ENCODE measurements at regions not wholly inside any gene's neighbourhood (a gene's known extent, or its start where the extent isn't known, plus 50 kb on each side); places are given as distances from the start of the nearest gene placed in this dataset.

GRCh38 chr12:46884362-46884761 lies 58.6 kb upstream of the SLC38A4 start:
- Histone ChIP-seq H3K4me3 (no peak overlapping the region), H3K9me3 (no peaks in the 10 kb centered on the region), H3K9ac (ENCODE audit: low read depth in 2 of 2, low read length in 2 of 2) (no peak overlapping the region), H3K27me3 (no peaks in the 10 kb centered on the region), H3K36me3 (no peaks in the 10 kb centered on the region), H3K4me1 (no peaks in the 10 kb centered on the region), H3K27ac (no peak overlapping the region)
- intact Hi-C loops (cut with DNase I): no loop called here
- DNase-seq: no peak
- TF ChIP-seq CTCF (IDR thresholded peaks at IDR 0.05): no peak

GRCh38 chr12:46886541-46887041 lies 60.8 kb upstream of the SLC38A4 start:
- no peak for DNase-seq
- no peak overlapping the region for H3K9ac ChIP-seq (ENCODE audit: low read depth in 2 of 2, low read length in 2 of 2)
- no peaks in the 10 kb centered on the region for H3K27me3 ChIP-seq
- no peak overlapping the region for H3K27ac ChIP-seq
- no peak overlapping the region for H3K4me3 ChIP-seq
- H3K36me3 ChIP-seq: no peaks in the 10 kb centered on the region
- H3K4me1 ChIP-seq: no peaks in the 10 kb centered on the region
- no peaks in the 10 kb centered on the region for H3K9me3 ChIP-seq
- no peak for TF ChIP-seq CTCF (IDR thresholded peaks at IDR 0.05)
- intact Hi-C loops (cut with DNase I): no loop called here

GRCh38 chr12:46887870-46888269 lies 62.1 kb upstream of the SLC38A4 start:
- Histone ChIP-seq H3K9ac (ENCODE audit: low read depth in 2 of 2, low read length in 2 of 2) (no peak overlapping the region), H3K4me3 (no peak overlapping the region), H3K4me1 (no peaks in the 10 kb centered on the region), H3K27me3 (no peaks in the 10 kb centered on the region), H3K9me3 (no peaks in the 10 kb centered on the region), H3K36me3 (no peaks in the 10 kb centered on the region), H3K27ac (no peak overlapping the region)
- DNase-seq: no peak
- TF ChIP-seq CTCF (IDR thresholded peaks at IDR 0.05): no peak
- intact Hi-C loops (cut with DNase I): no loop called here

GRCh38 chr12:46888568-46888967 lies 62.8 kb upstream of the SLC38A4 start:
- no peaks in the 10 kb centered on the region for H3K36me3 ChIP-seq
- DNase-seq: no peak
- H3K9ac ChIP-seq (ENCODE audit: low read depth in 2 of 2, low read length in 2 of 2): no peak overlapping the region
- no peak overlapping the region for H3K4me3 ChIP-seq
- no peaks in the 10 kb centered on the region for H3K27me3 ChIP-seq
- no peaks in the 10 kb centered on the region for H3K9me3 ChIP-seq
- intact Hi-C loops (cut with DNase I): no loop called here
- TF ChIP-seq CTCF (IDR thresholded peaks at IDR 0.05): no peak
- H3K27ac ChIP-seq: no peak overlapping the region
- no peaks in the 10 kb centered on the region for H3K4me1 ChIP-seq

GRCh38 chr12:46891306-46891705 lies 65.5 kb upstream of the SLC38A4 start:
- H3K9me3 ChIP-seq: no peaks in the 10 kb centered on the region
- H3K27me3 ChIP-seq: no peaks in the 10 kb centered on the region
- H3K4me1 ChIP-seq: no peaks in the 10 kb centered on the region
- no peaks in the 10 kb centered on the region for H3K36me3 ChIP-seq
- H3K9ac ChIP-seq (ENCODE audit: low read depth in 2 of 2, low read length in 2 of 2): no peak overlapping the region
- TF ChIP-seq CTCF (IDR thresholded peaks at IDR 0.05): no peak
- H3K4me3 ChIP-seq: no peak overlapping the region
- H3K27ac ChIP-seq: no peak overlapping the region
- intact Hi-C loops (cut with DNase I): no loop called here
- no peak for DNase-seq

All from colonic mucosa (tissue), 4 donors.